Activated T-cell treated with anti-CD3 and anti-CD28 coated beads, Interleukin-2, amount 50 U/mL, for 72 hours (primary cell): ENCODE measurements at regions not wholly inside any gene's neighbourhood (a gene's known extent, or its start where the extent isn't known, plus 50 kb on each side); places are given as distances from the start of the nearest gene placed in this dataset.
"Not testable (repeated sequence)": the region's sequence is repeated elsewhere in the genome, so short reads cannot be mapped to it uniquely, and the experiment has no call there.

Experiments
- ATAC-seq, 2 donors: fragments of 150-1000 bp; cut with Tn5 transposase; replicated peaks in 1 of 2; 2 replicates each; pipeline ENCODE4 v1.10.0; 2021; ENCODE audit warnings: moderate library complexity in 2 of 2, mild to moderate bottlenecking in 1 of 2
- DNase-seq, 2 donors: peaks; one replicate each; pipeline ENCODE4 v3.0.0; 2021 to 2022; ENCODE audit warnings: mixed read lengths in 1 of 2
- H3K27ac Mint-ChIP-seq: one replicate; pipeline ENCODE4 v1.8.0; 2022; ENCODE audit warnings: mild to moderate bottlenecking, moderate library complexity, mixed read lengths
- H3K27me3 Mint-ChIP-seq: one replicate; pipeline ENCODE4 v1.8.0; 2022; ENCODE audit warnings: low read depth, mixed read lengths
- H3K36me3 Mint-ChIP-seq, 2 donors: one replicate each; pipeline ENCODE4 v1.8.0; 2022; ENCODE audit warnings: mixed read lengths in 2 of 2, mild to moderate bottlenecking in 1 of 2; ENCODE audit not compliant: insufficient read depth in 2 of 2
- H3K4me1 Mint-ChIP-seq: one replicate; pipeline ENCODE4 v1.8.0; 2022; ENCODE audit warnings: low read depth, mixed read lengths
- H3K4me3 Mint-ChIP-seq, 2 donors: one replicate each; pipeline ENCODE4 v1.8.0; 2022; ENCODE audit warnings: mild to moderate bottlenecking in 2 of 2, mixed read lengths in 2 of 2, moderate library complexity in 2 of 2
- H3K9me3 Mint-ChIP-seq, 2 donors: one replicate each; pipeline ENCODE4 v1.8.0; 2022; ENCODE audit warnings: mixed read lengths in 2 of 2

DNA sequence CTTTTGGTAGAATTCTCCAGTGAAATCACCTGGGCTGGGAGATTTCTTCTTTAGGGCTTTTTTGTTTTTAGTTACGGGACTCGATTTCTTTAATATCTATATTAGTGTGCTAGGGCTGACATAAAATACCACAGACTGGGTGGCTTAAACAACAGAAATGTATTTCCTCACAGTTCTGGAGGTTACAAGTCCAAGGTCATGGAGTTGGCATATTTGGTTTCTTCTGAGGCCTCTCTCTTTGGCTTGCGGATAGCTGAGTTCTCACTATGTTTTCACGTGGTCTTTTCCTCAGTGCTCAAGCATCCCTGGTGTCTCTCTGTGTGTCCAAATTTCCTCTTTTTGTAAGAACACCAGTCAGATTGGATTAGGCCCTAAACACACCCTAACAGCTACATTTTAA is 208.5 kb upstream of the DTNA start:
- H3K27me3 Mint-ChIP-seq = no peaks in the 10 kb centered on the region
- H3K27ac Mint-ChIP-seq = no peak overlapping the region
- peaks cover 5 to 9% of the 10 kb centered on the region in 2 donors for H3K9me3 Mint-ChIP-seq
- no peaks in the 10 kb centered on the region for H3K4me1 Mint-ChIP-seq
- no peak for DNase-seq
- H3K4me3 Mint-ChIP-seq = no peak overlapping the region
- ATAC-seq = no peak
- peaks cover 0 to 2% of the 10 kb centered on the region in 2 donors for H3K36me3 Mint-ChIP-seq

DNA sequence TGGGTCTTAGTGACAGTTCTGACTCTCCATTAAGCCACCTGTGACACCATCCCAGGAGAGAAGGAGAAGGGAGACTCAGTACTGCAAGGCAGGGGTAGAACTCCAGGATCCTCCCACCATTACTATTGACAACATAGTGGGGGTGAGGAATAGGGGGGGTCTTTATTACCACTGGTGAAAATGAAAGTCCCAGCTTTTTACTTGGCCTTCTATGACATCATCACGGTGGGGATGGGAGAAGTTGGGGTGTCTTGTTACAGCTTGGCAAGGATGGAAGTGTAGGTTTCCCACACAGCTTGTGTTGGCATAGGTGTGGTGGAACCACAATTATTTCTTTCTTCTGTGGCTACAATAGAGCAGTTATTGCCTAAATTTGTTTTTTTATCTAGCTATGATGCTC is 203.9 kb upstream of the DTNA start:
- Mint-ChIP-seq H3K27ac (no peak overlapping the region), H3K4me3 (no peak overlapping the region), H3K36me3 (peaks cover 0 to 2% of the 10 kb centered on the region in 2 donors), H3K27me3 (no peaks in the 10 kb centered on the region), H3K9me3 (peaks cover 3 to 9% of the 10 kb centered on the region in 2 donors), H3K4me1 (no peaks in the 10 kb centered on the region)
- ATAC-seq = no peak
- no peak for DNase-seq

DNA sequence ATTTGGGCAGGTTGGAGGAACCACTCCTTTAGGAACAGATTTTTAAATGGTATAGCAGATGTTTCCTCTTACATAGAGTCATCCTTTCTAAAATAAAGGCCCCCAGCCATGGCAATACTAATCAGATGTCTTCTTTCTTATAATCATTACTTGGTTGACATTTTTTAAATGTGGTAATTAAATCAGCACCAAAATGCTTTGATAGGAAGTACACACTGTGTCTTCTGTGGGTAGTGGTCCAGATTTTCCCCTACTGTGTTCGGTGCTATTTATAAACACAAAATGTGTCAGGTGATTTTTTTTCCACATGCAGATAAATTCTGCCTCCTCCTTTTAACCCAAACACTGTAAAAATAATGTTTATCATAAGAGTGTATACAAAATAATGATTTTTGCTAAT is 200.9 kb upstream of the DTNA start:
- no peaks in the 10 kb centered on the region for H3K36me3 Mint-ChIP-seq
- H3K27me3 Mint-ChIP-seq = no peaks in the 10 kb centered on the region
- no peak overlapping the region for H3K27ac Mint-ChIP-seq
- H3K4me3 Mint-ChIP-seq = no peak overlapping the region
- peaks cover 0 to 8% of the 10 kb centered on the region in 2 donors for H3K9me3 Mint-ChIP-seq
- DNase-seq = no peak
- no peak for ATAC-seq
- no peaks in the 10 kb centered on the region for H3K4me1 Mint-ChIP-seq

DNA sequence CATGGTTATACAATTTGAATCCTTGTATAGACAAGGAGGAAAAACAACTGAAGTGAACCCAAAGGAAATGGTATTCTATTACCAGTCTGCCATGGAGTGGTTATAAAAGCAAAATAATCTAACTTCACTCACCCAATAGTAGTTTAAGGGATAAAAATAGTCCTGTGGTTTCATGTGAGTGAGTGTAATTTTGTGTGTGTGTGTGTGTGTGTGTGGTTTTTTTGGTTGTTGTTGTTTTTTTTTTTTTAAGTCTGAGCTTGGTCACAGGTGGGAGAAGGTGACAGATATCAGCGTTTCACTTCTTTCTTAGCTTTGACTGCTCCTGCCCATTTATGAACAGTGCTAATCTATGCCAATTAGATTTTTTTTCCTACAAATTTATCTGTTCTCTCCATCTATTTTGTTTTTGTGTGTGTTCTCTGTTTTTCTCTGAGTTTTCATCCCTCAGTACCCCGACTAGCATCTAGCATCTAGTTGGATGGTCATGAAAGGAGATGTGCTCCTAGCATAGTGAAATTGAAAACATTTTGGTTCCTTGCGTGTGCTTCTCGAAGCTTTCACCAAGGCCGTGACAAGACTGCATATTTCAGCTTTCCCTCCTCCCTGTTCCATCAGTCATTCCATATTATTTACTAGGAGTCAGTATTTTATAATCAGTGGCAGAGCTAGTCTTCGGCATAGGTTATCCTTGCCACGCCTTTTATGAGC is 200.1 kb upstream of the DTNA start:
- Mint-ChIP-seq H3K27ac (no peak overlapping the region), H3K4me3 (no peak overlapping the region), H3K9me3 (peaks cover 0 to 5% of the 10 kb centered on the region in 2 donors), H3K4me1 (no peaks in the 10 kb centered on the region), H3K36me3 (no peaks in the 10 kb centered on the region), H3K27me3 (no peaks in the 10 kb centered on the region)
- ATAC-seq = no peak
- DNase-seq = no peak

DNA sequence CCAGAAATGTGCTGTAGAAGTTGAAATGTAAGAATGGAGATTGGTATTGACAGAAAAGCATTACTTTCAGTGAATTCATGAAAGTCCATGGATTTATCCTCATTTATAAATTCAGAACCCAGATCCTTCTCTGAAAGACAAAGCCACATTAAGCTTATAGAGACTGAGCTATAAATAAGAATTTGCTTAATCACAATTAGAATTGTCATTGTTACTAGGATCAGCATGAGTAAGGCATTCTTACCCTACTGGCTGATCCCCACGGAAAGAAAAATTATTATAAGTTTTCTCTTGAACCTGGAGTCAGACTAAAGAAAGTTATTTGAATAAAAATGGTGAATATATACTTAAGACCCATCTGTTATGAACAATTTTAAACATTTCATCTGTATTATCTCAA is 199.2 kb upstream of the DTNA start:
- no peak overlapping the region for H3K4me3 Mint-ChIP-seq

DNA sequence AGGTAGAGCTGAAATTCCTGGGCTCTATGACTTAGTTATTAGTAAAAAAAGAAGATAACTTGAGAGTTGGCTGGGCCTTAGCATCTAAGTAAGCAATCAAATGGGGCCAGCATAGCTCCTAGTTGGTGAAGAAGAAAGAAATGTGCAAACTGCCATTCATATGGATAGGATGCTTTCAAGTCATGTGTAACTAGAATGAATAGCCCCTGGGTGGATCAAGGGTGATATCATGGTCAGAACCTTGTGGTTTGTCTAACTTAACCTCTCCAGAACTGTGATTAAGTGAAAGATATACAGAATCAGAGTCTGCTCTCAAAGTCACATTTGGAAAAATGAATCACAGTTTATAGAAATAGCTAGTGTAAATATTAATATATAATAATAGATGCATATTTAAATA is 198.7 kb upstream of the DTNA start:
- Mint-ChIP-seq H3K27ac (no peak overlapping the region), H3K4me3 (no peak overlapping the region), H3K27me3 (no peaks in the 10 kb centered on the region), H3K36me3 (no peaks in the 10 kb centered on the region), H3K9me3 (peaks cover 1 to 7% of the 10 kb centered on the region in 2 donors), H3K4me1 (no peaks in the 10 kb centered on the region)
- DNase-seq (no peak), ATAC-seq (no peak)

More for the DNA sequence above, 199.2 kb upstream of the DTNA start:
- Mint-ChIP-seq H3K36me3 (no peaks in the 10 kb centered on the region), H3K4me1 (no peaks in the 10 kb centered on the region), H3K27me3 (no peaks in the 10 kb centered on the region), H3K9me3 (peaks cover 0 to 5% of the 10 kb centered on the region in 2 donors), H3K27ac (no peak overlapping the region)
- ATAC-seq (no peak), DNase-seq (no peak)

DNA sequence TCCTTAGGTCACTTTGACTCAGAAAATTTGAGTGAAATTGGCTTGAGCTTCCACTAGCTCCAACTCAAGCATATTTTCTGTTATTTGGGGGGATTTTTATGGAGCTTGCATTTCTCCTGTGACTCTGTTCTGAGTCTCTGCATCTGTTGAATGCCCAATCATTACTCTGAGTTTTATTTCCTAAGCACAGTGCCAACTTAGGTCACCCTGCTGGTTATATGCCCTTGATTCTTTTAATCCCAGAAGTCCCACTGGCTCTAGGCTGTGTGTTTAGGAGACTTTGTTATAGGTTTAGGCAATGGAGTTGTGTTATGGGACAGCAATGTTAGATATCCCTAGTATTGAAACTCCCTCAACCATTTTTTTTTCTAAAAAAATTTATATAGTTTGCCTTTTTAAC is 198.2 kb upstream of the DTNA start:
- Mint-ChIP-seq H3K9me3 (peaks cover 1 to 7% of the 10 kb centered on the region in 2 donors), H3K27me3 (no peaks in the 10 kb centered on the region), H3K36me3 (no peaks in the 10 kb centered on the region), H3K27ac (no peak overlapping the region), H3K4me1 (no peaks in the 10 kb centered on the region), H3K4me3 (no peak overlapping the region)
- ATAC-seq = no peak
- no peak for DNase-seq

DNA sequence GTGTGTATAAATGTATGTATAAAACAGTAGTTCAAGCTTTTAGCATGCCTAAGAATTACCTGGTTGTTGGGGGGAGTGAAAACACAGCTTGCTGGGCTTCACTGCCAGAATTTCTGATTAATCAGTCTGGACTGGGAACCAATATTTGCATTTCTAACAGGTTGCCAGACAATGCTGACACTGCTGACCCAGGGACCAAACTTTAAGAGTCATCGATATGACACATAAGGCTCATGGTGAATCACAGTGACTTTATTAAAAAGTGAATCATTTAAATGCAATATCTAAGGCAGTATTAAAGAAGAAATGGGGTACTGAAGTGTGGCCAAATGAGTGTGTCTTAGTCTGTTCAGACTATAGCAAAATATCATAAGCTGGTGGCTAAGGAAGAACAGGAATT is 195.9 kb upstream of the DTNA start:
- H3K9me3 Mint-ChIP-seq = peaks cover 3 to 7% of the 10 kb centered on the region in 2 donors
- no peaks in the 10 kb centered on the region for H3K27me3 Mint-ChIP-seq
- H3K4me3 Mint-ChIP-seq = no peak overlapping the region
- DNase-seq (no peak), ATAC-seq (no peak)
- H3K4me1 Mint-ChIP-seq = no peaks in the 10 kb centered on the region
- H3K27ac Mint-ChIP-seq = no peak overlapping the region
- H3K36me3 Mint-ChIP-seq = no peaks in the 10 kb centered on the region

DNA sequence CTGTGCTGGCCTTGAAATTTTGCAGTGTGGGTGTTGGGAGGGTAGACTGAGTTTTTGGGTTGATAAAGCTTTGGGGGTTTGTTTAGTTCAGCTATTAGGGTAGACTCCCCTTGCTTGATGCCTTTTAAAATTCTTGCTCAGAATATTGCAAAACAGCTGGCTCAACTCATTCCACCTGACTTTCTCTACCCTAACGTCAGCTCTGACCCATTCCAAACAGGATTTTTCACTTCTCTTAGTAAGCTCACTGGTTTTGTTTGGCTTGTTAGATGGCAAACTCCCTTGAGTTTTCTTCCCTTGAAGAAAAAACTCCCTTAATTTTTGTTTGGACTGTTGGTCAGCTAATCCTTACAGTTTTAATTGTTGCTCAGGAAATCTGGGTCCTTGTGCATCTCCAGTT is 195.1 kb upstream of the DTNA start:
- H3K4me3 Mint-ChIP-seq = no peak overlapping the region
- H3K27ac Mint-ChIP-seq = no peak overlapping the region
- peaks cover 3 to 7% of the 10 kb centered on the region in 2 donors for H3K9me3 Mint-ChIP-seq
- H3K27me3 Mint-ChIP-seq = no peaks in the 10 kb centered on the region
- no peaks in the 10 kb centered on the region for H3K4me1 Mint-ChIP-seq
- no peaks in the 10 kb centered on the region for H3K36me3 Mint-ChIP-seq
- no peak for DNase-seq
- no peak for ATAC-seq

DNA sequence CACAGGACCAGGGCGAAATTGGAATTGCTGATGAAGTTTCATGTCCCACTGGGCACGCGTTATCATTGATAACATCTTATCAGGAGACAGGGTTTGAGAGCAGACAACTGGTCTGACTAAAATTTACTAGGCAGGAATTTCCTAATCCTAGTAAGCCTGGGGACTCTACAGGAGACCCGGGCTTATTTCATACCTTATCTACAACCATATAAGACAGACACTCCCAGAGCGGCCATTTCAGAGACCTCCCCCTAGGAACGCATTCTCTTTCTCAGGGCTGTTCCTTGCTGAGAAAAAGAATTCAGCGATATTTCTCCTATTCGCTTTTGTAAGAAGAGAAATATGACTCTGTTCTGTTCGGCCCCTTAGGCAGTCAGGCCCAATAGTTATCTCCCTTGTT is 193.7 kb upstream of the DTNA start:
- DNase-seq, ATAC-seq, H3K27ac Mint-ChIP-seq, H3K4me1 Mint-ChIP-seq, H3K27me3 Mint-ChIP-seq, H3K36me3 Mint-ChIP-seq, H3K9me3 Mint-ChIP-seq, H3K4me3 Mint-ChIP-seq: not testable (repeated sequence)

DNA sequence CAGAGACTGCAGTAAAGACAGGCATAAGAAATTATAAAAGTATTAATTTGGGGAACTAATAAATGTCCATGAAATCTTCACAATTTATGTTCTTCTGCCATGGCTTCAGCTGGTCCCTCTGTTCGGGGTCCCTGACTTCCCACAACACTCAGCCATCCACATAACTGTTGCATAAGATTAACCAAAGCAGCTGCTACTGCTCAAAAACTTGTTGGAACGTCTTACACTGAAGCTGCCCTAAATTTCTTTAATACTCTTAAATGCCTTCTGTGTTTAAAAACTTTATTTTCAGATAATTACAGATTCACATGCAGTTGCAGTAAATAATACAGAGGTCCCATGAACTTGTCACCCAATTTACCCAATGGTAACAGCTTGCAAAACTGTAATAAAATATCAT is 193.1 kb upstream of the DTNA start:
- H3K4me1 Mint-ChIP-seq, H3K36me3 Mint-ChIP-seq, H3K27ac Mint-ChIP-seq, H3K27me3 Mint-ChIP-seq, H3K4me3 Mint-ChIP-seq, DNase-seq, ATAC-seq: not testable (repeated sequence)
- peaks cover 8 to 11% of the 10 kb centered on the region in 2 donors for H3K9me3 Mint-ChIP-seq

DNA sequence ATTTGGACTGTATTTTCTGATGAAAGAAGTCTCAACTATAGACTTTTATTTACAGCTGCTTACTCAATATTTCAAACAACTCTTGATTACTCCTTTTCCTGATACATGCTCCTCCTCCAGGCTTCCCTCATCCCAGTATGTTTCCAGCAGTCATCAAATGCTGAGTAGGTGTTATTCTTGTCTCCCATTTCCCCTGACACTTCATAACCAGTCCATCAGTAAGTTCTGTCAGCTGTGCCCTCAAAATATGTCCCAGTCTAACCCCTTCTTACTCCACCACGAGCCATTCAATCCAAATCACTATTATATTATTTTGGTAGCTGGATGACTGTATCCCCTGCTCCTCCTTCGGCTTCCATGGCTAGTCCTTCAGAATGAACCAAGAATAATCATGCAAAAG is 189.1 kb upstream of the DTNA start:
- Mint-ChIP-seq H3K4me1 (no peaks in the 10 kb centered on the region), H3K27ac (no peak overlapping the region), H3K9me3 (peaks cover 7 to 8% of the 10 kb centered on the region in 2 donors), H3K36me3 (no peaks in the 10 kb centered on the region), H3K4me3 (no peak overlapping the region), H3K27me3 (no peaks in the 10 kb centered on the region)
- ATAC-seq = no peak
- no peak for DNase-seq

DNA sequence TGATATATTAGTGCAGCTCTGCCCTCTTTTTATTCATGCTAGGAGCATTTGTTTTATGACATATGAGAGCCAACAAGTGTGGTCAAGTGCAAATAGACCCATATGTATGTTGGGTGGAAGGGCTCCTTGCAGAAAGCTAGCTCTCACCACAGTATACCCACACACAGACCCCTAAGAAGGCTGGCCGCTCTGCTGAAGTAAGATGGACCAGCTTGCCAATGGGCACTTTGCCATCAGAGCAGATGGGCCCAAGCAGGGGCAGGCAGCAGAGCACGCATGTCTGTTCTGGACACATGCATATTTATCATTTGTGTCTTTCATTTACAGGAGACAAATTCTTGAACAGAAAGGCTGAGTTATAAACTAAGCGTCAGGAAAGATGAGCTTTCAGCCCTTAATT is 187.5 kb upstream of the DTNA start:
- Mint-ChIP-seq H3K27ac (no peak overlapping the region), H3K36me3 (no peaks in the 10 kb centered on the region), H3K27me3 (no peaks in the 10 kb centered on the region), H3K4me3 (no peak overlapping the region), H3K9me3 (peaks cover 6 to 8% of the 10 kb centered on the region in 2 donors), H3K4me1 (no peaks in the 10 kb centered on the region)
- DNase-seq (no peak), ATAC-seq (no peak)

DNA sequence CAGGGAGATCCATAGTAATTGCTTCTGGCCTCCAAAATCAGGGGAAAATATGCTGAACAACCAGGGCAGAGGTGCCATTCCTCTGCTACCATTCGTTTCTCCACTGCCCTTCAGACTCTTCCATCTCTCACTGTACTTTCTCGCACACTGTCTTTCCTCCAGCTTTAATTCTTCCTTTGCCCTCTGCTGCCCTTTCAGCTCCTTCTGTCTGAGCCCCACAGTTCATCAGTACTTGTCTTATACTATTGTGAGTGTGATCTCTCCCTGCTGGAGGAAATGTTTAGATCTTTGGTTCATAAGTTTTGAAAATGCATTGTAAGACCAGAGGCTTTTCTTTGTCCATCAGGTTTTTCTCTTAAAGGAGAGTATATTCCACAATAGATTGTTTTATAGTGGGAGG is 184.9 kb upstream of the DTNA start:
- DNase-seq = no peak
- H3K36me3 Mint-ChIP-seq = no peaks in the 10 kb centered on the region
- no peak overlapping the region for H3K4me3 Mint-ChIP-seq
- no peaks in the 10 kb centered on the region for H3K4me1 Mint-ChIP-seq
- ATAC-seq = no peak
- no peaks in the 10 kb centered on the region for H3K27me3 Mint-ChIP-seq
- H3K9me3 Mint-ChIP-seq = peaks cover 4 to 9% of the 10 kb centered on the region in 2 donors
- no peak overlapping the region for H3K27ac Mint-ChIP-seq
